Fibroblast of villous mesenchyme (primary cell): ENCODE measurements at regions not wholly inside any gene's neighbourhood (a gene's known extent, or its start where the extent isn't known, plus 50 kb on each side); places are given as distances from the start of the nearest gene placed in this dataset.

Experiments used
- DNase-seq: peaks from one replicate; pipeline ENCODE4 v3.0.0-alpha.2; 2010; ENCODE audit warnings: low read depth
- H3K4me3 ChIP-seq: 2 replicates; pipeline ENCODE4 v1.5.1; 2011; ENCODE audit warnings: low read depth, mild to moderate bottlenecking, low read length
- CTCF ChIP-seq: IDR thresholded peaks from 2 replicates; pipeline ENCODE4 v1.5.1; 2012; ENCODE audit warnings: low read depth, mild to moderate bottlenecking, low read length; ENCODE audit not compliant: insufficient read depth

- H3K4me3 ChIP-seq: no peak overlapping the region
- TF ChIP-seq CTCF: no peak
- no peak for DNase-seq
Observed at GRCh38 chr3:8077126-8077525, 424.5 kb upstream of the LMCD1 start.

GRCh38 chr3:8080464-8080863, 421.2 kb upstream of the LMCD1 start:
- H3K4me3 ChIP-seq: no peak overlapping the region
- no peak for TF ChIP-seq CTCF

GRCh38 chr3:8085498-8085897, 416.1 kb upstream of the LMCD1 start:
- no peak overlapping the region for H3K4me3 ChIP-seq
- TF ChIP-seq CTCF: no peak
- DNase-seq: no peak

More at GRCh38 chr3:8080464-8080863, 421.2 kb upstream of the LMCD1 start:
- DNase-seq: no peak

- DNase-seq: no peak
- no peak for TF ChIP-seq CTCF
- H3K4me3 ChIP-seq: no peak overlapping the region
Observed at GRCh38 chr3:8087951-8088350, 413.7 kb upstream of the LMCD1 start.

- DNase-seq: no peak
- TF ChIP-seq CTCF: no peak
Observed at GRCh38 chr3:8094415-8094814, 407.2 kb upstream of the LMCD1 start.

GRCh38 chr3:8095724-8096123, 405.9 kb upstream of the LMCD1 start:
- no peak for TF ChIP-seq CTCF
- no peak for DNase-seq
- no peak overlapping the region for H3K4me3 ChIP-seq

More at GRCh38 chr3:8094415-8094814, 407.2 kb upstream of the LMCD1 start:
- H3K4me3 ChIP-seq: no peak overlapping the region

GRCh38 chr3:8097690-8098089, 403.9 kb upstream of the LMCD1 start:
- no peak for TF ChIP-seq CTCF
- no peak for DNase-seq
- no peak overlapping the region for H3K4me3 ChIP-seq
